Endothelial cell of umbilical vein (primary cell): ENCODE measurements at regions not wholly inside any gene's neighbourhood (a gene's known extent, or its start where the extent isn't known, plus 50 kb on each side); places are given as distances from the start of the nearest gene placed in this dataset.

ENCODE experiments used
- BruUV-seq: library from RNA; stranded (reverse); fragments of 400-500 nt; replicated peaks from 2 replicates; lab custom pipeline; 2021; lab: Mats Ljungman, UMichigan
- CTCF ChIA-PET: fragments of 300-600, 350-600 bp; sonication (Branson Sonifier 250); formaldehyde crosslinking; loops from one replicate; lab custom pipeline; 2021; ENCODE audit warnings: antibody characterized with exemption, inconsistent platforms; lab: Charles Lee
- POLR2A ChIA-PET: fragments of 300-600, 350-600 bp; sonication (Branson Sonifier 250); formaldehyde crosslinking; loops from one replicate; lab custom pipeline; 2021; ENCODE audit warnings: antibody characterized with exemption, inconsistent platforms; lab: Charles Lee
- DNase-seq: peaks from one replicate; pipeline ENCODE4 v3.0.0-alpha.2; 2011; ENCODE audit warnings: low read depth, low spot score
- FAIRE-seq: peaks from 2 replicates; lab custom pipeline; 2011; peaks lifted over from hg19 to GRCh38; lab: Jason Lieb, UNC
- H2AFZ ChIP-seq: 2 replicates; pipeline ENCODE4 v1.6.0; 2012; ENCODE audit warnings: low read depth, low read length, control low read depth, inconsistent platforms
- H3K27ac ChIP-seq: 2 replicates; pipeline ENCODE4 v1.5.1; 2011; ENCODE audit warnings: low read depth, mild to moderate bottlenecking, control low read depth, low read length, moderate library complexity; ENCODE audit not compliant: insufficient read depth
- H3K27me3 ChIP-seq, 2 experiments: 2 replicates each; pipeline versions ENCODE4 v1.6.0 to v1.6.1; 2011; ENCODE audit warnings: low read length in 2 of 2, mixed read lengths in 1 of 2; ENCODE audit not compliant: control insufficient read depth in 2 of 2, insufficient read depth in 2 of 2
- H3K36me3 ChIP-seq, 2 experiments: 2 replicates in 1 of 2; 3 replicates in 1 of 2; pipeline ENCODE4 v1.5.1; 2011; ENCODE audit warnings: low read length in 2 of 2, mild to moderate bottlenecking in 1 of 2, moderate library complexity in 1 of 2; ENCODE audit not compliant: control insufficient read depth in 2 of 2, insufficient read depth in 2 of 2; ENCODE audit errors: extremely low read depth in 1 of 2
- H3K4me1 ChIP-seq: 3 replicates; pipeline ENCODE4 v1.5.1; 2011; ENCODE audit warnings: mild to moderate bottlenecking, low read length; ENCODE audit not compliant: control insufficient read depth, insufficient read depth; ENCODE audit errors: extremely low read depth
- H3K4me2 ChIP-seq: 2 replicates; pipeline ENCODE4 v1.6.1; 2011; ENCODE audit warnings: low read length, control low read depth, mixed read lengths; ENCODE audit not compliant: insufficient read depth
- H3K4me3 ChIP-seq, 3 experiments: fragments of 200-600 bp in 1 of 3; sonication (generic), shearing (Covaris generic) in 1 of 3; replicated peaks in 1 of 3; 2 replicates each; pipeline ENCODE4 v1.5.1; 2011 to 2016; ENCODE audit warnings: control low read depth in 3 of 3, low read length in 3 of 3, mild to moderate bottlenecking in 2 of 3, inconsistent platforms in 1 of 3, low read depth in 1 of 3, moderate library complexity in 1 of 3; ENCODE audit not compliant: insufficient read depth in 1 of 3
- H3K79me2 ChIP-seq: 2 replicates; pipeline ENCODE4 v1.6.0; 2012; ENCODE audit warnings: low read length, inconsistent platforms; ENCODE audit not compliant: control insufficient read depth, insufficient read depth
- H3K9ac ChIP-seq: replicated peaks from 2 replicates; pipeline ENCODE3; 2011; ENCODE audit warnings: low read length, control low read depth; ENCODE audit not compliant: insufficient read depth; ENCODE audit errors: extremely low read depth
- H3K9me1 ChIP-seq: replicated peaks from 3 replicates; pipeline ENCODE4 v1.6.0; 2011; ENCODE audit warnings: mild to moderate bottlenecking, low read length; ENCODE audit not compliant: control insufficient read depth, insufficient read depth; ENCODE audit errors: extremely low read depth
- H3K9me3 ChIP-seq: replicated peaks from 2 replicates; pipeline ENCODE4 v1.5.1; 2012; ENCODE audit warnings: low read length, inconsistent platforms; ENCODE audit not compliant: control insufficient read depth, insufficient read depth
- H4K20me1 ChIP-seq: replicated peaks from 2 replicates; pipeline ENCODE3; 2011; ENCODE audit warnings: mild to moderate bottlenecking, low read length; ENCODE audit not compliant: control insufficient read depth, insufficient read depth; ENCODE audit errors: extremely low read depth
- EZH2 ChIP-seq: IDR thresholded peaks from 2 replicates; pipeline ENCODE4 v1.6.1; 2012; ENCODE audit warnings: borderline replicate concordance, low read depth, mild to moderate bottlenecking, moderate library complexity, low read length, inconsistent platforms; ENCODE audit not compliant: severe bottlenecking
- FOS ChIP-seq: IDR thresholded peaks from 2 replicates; pipeline ENCODE4 v1.6.1; 2011; ENCODE audit warnings: mild to moderate bottlenecking, low read length, moderate library complexity, borderline replicate concordance; ENCODE audit not compliant: insufficient read depth
- GATA2 ChIP-seq: IDR thresholded peaks from 2 replicates; pipeline ENCODE4 v1.7.0; 2011; ENCODE audit warnings: low read depth, mild to moderate bottlenecking, moderate library complexity, mixed read lengths, low read length; ENCODE audit not compliant: insufficient read length, insufficient read depth
- JUN ChIP-seq: IDR thresholded peaks from 2 replicates; pipeline ENCODE4 v1.6.1; 2011; ENCODE audit warnings: borderline replicate concordance, low read depth; ENCODE audit not compliant: insufficient read length, insufficient read depth
- MYC ChIP-seq: IDR thresholded peaks from one replicate; pipeline ENCODE4 v1.6.1; 2011; ENCODE audit warnings: mild to moderate bottlenecking, low read depth, low read length
- POLR2A ChIP-seq: IDR thresholded peaks from 2 replicates; pipeline ENCODE4 v1.6.1; 2012; ENCODE audit warnings: low read depth, mild to moderate bottlenecking, control low read depth, low read length
- POLR2AphosphoS5 ChIP-seq: IDR thresholded peaks from 2 replicates; pipeline ENCODE4 v1.6.1; 2012; ENCODE audit warnings: low read depth, mild to moderate bottlenecking, control low read depth, low read length, moderate library complexity; ENCODE audit not compliant: insufficient read depth
- dilution Hi-C: fragments of 300-500 bp; cut with MboI; formaldehyde crosslinking; loops from one replicate; pipeline ENCODE4 v1.15.0; 2019; ENCODE audit warnings: low sequenced_read_pairs; ENCODE audit not compliant: extremely low pct_ligation_motif_present
- intact Hi-C: fragments of 100-400 bp; cut with micrococcal nuclease; formaldehyde crosslinking; loops from one replicate; pipeline ENCODE4 v1.10.0; 2022
- TF ChIP-seq, protein P1 (sequence below), 2 donors: IDR thresholded peaks; 1 replicate in 1 of 2; 2 replicates in 1 of 2; pipeline ENCODE4 v1.5.1; 2011; ENCODE audit warnings: low read length in 2 of 2, mild to moderate bottlenecking in 2 of 2, moderate library complexity in 2 of 2, control low read depth in 1 of 2, inconsistent platforms in 1 of 2, low read depth in 1 of 2; ENCODE audit not compliant: insufficient read depth in 1 of 2; ENCODE audit errors: extremely low read depth in 1 of 2
- TF ChIP-seq, protein P2 (sequence below): IDR thresholded peaks from 2 replicates; pipeline ENCODE4 v1.6.1; 2011; ENCODE audit not compliant: insufficient read depth, insufficient read length

DNA sequence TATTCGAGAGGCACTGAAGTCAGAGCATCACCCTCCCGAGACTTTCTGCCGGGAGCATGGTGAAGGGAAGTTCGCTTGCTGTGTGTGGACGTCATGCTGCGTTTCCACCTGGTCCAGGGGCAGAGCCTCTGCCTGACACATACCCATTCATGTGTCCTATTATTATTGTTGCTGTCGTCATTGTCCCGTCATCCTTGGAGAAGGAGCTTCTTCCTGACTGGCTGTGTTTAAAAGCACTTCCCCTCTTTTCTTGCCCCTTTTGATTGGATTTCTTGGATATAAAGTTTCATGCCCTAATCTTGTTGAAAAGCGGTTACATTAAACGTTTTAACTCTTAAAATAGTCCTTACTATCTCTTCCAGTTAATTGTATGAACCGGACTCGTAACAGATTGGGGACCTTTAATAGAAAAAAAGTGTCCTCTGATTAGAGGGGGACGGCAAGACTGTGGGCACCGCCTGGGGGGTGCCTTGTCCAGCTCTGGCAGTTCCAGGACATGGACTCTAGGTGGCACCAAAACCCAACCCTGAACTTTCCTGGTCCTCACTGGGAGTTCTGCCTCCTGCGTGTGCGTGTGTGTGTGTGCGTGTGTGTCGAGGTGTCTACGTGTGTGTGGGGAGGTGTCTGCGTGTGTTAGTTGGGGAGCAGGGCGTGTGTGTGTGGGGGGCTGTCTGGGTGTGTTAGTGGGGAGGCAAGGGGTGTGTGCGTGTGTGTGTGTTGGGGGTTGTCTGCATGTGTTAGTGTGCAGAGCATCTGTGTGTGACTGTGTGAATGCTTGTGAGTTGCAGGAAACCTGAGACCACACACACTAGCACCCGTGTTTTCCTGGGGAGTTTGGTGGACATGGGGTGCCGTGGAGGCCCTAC, 133.3 kb upstream of the CIBAR2 start:
- Histone ChIP-seq H2AFZ (no peak overlapping the region), H3K27me3 (no peaks in the 10 kb centered on the region), H3K79me2 (no peaks in the 10 kb centered on the region), H3K27ac (no peak overlapping the region), H3K4me2 (no peak overlapping the region), H3K36me3 (no peaks in the 10 kb centered on the region), H3K9me3 (no peaks in the 10 kb centered on the region), H3K4me3 (no peak overlapping the region), H3K9me1 (no peaks in the 10 kb centered on the region), H3K9ac (no peak overlapping the region), H3K4me1 (no peaks in the 10 kb centered on the region), H4K20me1 (no peaks in the 10 kb centered on the region)
- CTCF ChIA-PET = interaction anchor here (0.6 to 3.2 kb wide), 31 partner anchors 8 to 372 kb away, joined by 3 to 32 read pairs (median 4); no protein-coding TSS in a partner anchor
- TF ChIP-seq, protein P1, sequence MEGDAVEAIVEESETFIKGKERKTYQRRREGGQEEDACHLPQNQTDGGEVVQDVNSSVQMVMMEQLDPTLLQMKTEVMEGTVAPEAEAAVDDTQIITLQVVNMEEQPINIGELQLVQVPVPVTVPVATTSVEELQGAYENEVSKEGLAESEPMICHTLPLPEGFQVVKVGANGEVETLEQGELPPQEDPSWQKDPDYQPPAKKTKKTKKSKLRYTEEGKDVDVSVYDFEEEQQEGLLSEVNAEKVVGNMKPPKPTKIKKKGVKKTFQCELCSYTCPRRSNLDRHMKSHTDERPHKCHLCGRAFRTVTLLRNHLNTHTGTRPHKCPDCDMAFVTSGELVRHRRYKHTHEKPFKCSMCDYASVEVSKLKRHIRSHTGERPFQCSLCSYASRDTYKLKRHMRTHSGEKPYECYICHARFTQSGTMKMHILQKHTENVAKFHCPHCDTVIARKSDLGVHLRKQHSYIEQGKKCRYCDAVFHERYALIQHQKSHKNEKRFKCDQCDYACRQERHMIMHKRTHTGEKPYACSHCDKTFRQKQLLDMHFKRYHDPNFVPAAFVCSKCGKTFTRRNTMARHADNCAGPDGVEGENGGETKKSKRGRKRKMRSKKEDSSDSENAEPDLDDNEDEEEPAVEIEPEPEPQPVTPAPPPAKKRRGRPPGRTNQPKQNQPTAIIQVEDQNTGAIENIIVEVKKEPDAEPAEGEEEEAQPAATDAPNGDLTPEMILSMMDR (IDR thresholded peaks at IDR 0.05; ENCODE audit: extremely low read depth in 1 of 2, insufficient read depth in 1 of 2, low read depth in 1 of 2, low read length in 2 of 2) = peak; percentile 83 to 92
- TF ChIP-seq POLR2A = no peak
- BruUV-seq = no TSS peak
- intact Hi-C loops = loop anchor here (1.0 to 2.0 kb wide), 4 partner anchors 26 to 130 kb away; no protein-coding TSS in a partner anchor
- peak; percentile 81 for FAIRE-seq
- DNase-seq = peak; percentile 53
- dilution Hi-C loops = no loop called here
- POLR2A ChIA-PET = no interaction called here

DNA sequence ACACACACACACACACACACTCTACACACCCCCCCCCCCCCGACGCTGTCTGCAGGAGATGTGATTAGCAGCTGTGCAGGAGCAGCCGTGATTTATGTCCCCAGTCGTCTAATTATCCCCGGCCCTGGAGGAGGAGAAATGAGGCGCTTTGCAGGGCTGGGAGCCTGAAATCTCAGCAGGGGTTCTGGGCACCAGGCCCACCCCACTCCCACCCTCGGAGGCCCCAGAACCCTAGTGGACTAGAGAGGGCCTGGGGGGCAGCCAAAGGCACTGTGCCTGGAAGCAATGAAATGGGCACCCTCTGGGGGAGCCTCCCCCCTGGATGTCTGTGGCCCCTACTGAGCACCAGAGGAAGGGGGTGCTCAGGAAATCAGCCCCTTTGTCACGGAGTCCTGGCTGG, 134.2 kb upstream of the CIBAR2 start:
- FAIRE-seq (no peak), DNase-seq (no peak)
- Histone ChIP-seq H3K27ac (no peak overlapping the region), H3K9ac (no peak overlapping the region), H3K36me3 (no peaks in the 10 kb centered on the region), H3K9me3 (no peaks in the 10 kb centered on the region), H3K4me3 (no peak overlapping the region), H3K9me1 (no peaks in the 10 kb centered on the region), H2AFZ (no peak overlapping the region), H4K20me1 (no peaks in the 10 kb centered on the region), H3K79me2 (no peaks in the 10 kb centered on the region), H3K4me2 (no peak overlapping the region), H3K27me3 (no peaks in the 10 kb centered on the region), H3K4me1 (no peaks in the 10 kb centered on the region)
- no TSS peak for BruUV-seq
- POLR2A ChIA-PET = no interaction called here
- CTCF ChIA-PET = interaction anchor here (1.0 to 2.8 kb wide), 6 partner anchors 9 to 369 kb away, joined by 3 to 19 read pairs (median 4); no protein-coding TSS in a partner anchor
- dilution Hi-C loops = no loop called here
- TF ChIP-seq JUN (no peak), GATA2 (no peak), POLR2A (no peak), MYC (no peak), FOS (no peak), POLR2AphosphoS5 (no peak), EZH2 (no peak)
- TF ChIP-seq, protein P2, sequence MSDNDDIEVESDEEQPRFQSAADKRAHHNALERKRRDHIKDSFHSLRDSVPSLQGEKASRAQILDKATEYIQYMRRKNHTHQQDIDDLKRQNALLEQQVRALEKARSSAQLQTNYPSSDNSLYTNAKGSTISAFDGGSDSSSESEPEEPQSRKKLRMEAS = no peak
- TF ChIP-seq, protein P1 (IDR thresholded peaks at IDR 0.05; ENCODE audit: extremely low read depth in 1 of 2, insufficient read depth in 1 of 2, low read depth in 1 of 2, low read length in 2 of 2) = no peak
- intact Hi-C loops = no loop called here
